Endothelial cell of umbilical vein (primary cell): ENCODE measurements at regions not wholly inside any gene's neighbourhood (a gene's known extent, or its start where the extent isn't known, plus 50 kb on each side); places are given as distances from the start of the nearest gene placed in this dataset.

Experiments
- BruUV-seq: library from RNA; stranded (reverse); fragments of 400-500 nt; replicated peaks from 2 replicates; lab custom pipeline; 2021; lab: Mats Ljungman, UMichigan
- CTCF ChIA-PET: fragments of 300-600, 350-600 bp; sonication (Branson Sonifier 250); formaldehyde crosslinking; loops from one replicate; lab custom pipeline; 2021; ENCODE audit warnings: antibody characterized with exemption, inconsistent platforms; lab: Charles Lee
- POLR2A ChIA-PET: fragments of 300-600, 350-600 bp; sonication (Branson Sonifier 250); formaldehyde crosslinking; loops from one replicate; lab custom pipeline; 2021; ENCODE audit warnings: antibody characterized with exemption, inconsistent platforms; lab: Charles Lee
- DNase-seq: peaks from one replicate; pipeline ENCODE4 v3.0.0-alpha.2; 2011; ENCODE audit warnings: low read depth, low spot score
- FAIRE-seq: peaks from 2 replicates; lab custom pipeline; 2011; peaks lifted over from hg19 to GRCh38; lab: Jason Lieb, UNC
- H2AFZ ChIP-seq: 2 replicates; pipeline ENCODE4 v1.6.0; 2012; ENCODE audit warnings: low read depth, low read length, control low read depth, inconsistent platforms
- H3K27ac ChIP-seq: 2 replicates; pipeline ENCODE4 v1.5.1; 2011; ENCODE audit warnings: low read depth, mild to moderate bottlenecking, control low read depth, low read length, moderate library complexity; ENCODE audit not compliant: insufficient read depth
- H3K27me3 ChIP-seq, 2 experiments: 2 replicates each; pipeline versions ENCODE4 v1.6.0 to v1.6.1; 2011; ENCODE audit warnings: low read length in 2 of 2, mixed read lengths in 1 of 2; ENCODE audit not compliant: control insufficient read depth in 2 of 2, insufficient read depth in 2 of 2
- H3K36me3 ChIP-seq, 2 experiments: 2 replicates in 1 of 2; 3 replicates in 1 of 2; pipeline ENCODE4 v1.5.1; 2011; ENCODE audit warnings: low read length in 2 of 2, mild to moderate bottlenecking in 1 of 2, moderate library complexity in 1 of 2; ENCODE audit not compliant: control insufficient read depth in 2 of 2, insufficient read depth in 2 of 2; ENCODE audit errors: extremely low read depth in 1 of 2
- H3K4me1 ChIP-seq: 3 replicates; pipeline ENCODE4 v1.5.1; 2011; ENCODE audit warnings: mild to moderate bottlenecking, low read length; ENCODE audit not compliant: control insufficient read depth, insufficient read depth; ENCODE audit errors: extremely low read depth
- H3K4me2 ChIP-seq: 2 replicates; pipeline ENCODE4 v1.6.1; 2011; ENCODE audit warnings: low read length, control low read depth, mixed read lengths; ENCODE audit not compliant: insufficient read depth
- H3K4me3 ChIP-seq, 3 experiments: fragments of 200-600 bp in 1 of 3; sonication (generic), shearing (Covaris generic) in 1 of 3; replicated peaks in 1 of 3; 2 replicates each; pipeline ENCODE4 v1.5.1; 2011 to 2016; ENCODE audit warnings: control low read depth in 3 of 3, low read length in 3 of 3, mild to moderate bottlenecking in 2 of 3, inconsistent platforms in 1 of 3, low read depth in 1 of 3, moderate library complexity in 1 of 3; ENCODE audit not compliant: insufficient read depth in 1 of 3
- H3K79me2 ChIP-seq: 2 replicates; pipeline ENCODE4 v1.6.0; 2012; ENCODE audit warnings: low read length, inconsistent platforms; ENCODE audit not compliant: control insufficient read depth, insufficient read depth
- H3K9ac ChIP-seq: replicated peaks from 2 replicates; pipeline ENCODE3; 2011; ENCODE audit warnings: low read length, control low read depth; ENCODE audit not compliant: insufficient read depth; ENCODE audit errors: extremely low read depth
- H3K9me1 ChIP-seq: replicated peaks from 3 replicates; pipeline ENCODE4 v1.6.0; 2011; ENCODE audit warnings: mild to moderate bottlenecking, low read length; ENCODE audit not compliant: control insufficient read depth, insufficient read depth; ENCODE audit errors: extremely low read depth
- H3K9me3 ChIP-seq: replicated peaks from 2 replicates; pipeline ENCODE4 v1.5.1; 2012; ENCODE audit warnings: low read length, inconsistent platforms; ENCODE audit not compliant: control insufficient read depth, insufficient read depth
- H4K20me1 ChIP-seq: replicated peaks from 2 replicates; pipeline ENCODE3; 2011; ENCODE audit warnings: mild to moderate bottlenecking, low read length; ENCODE audit not compliant: control insufficient read depth, insufficient read depth; ENCODE audit errors: extremely low read depth
- EZH2 ChIP-seq: IDR thresholded peaks from 2 replicates; pipeline ENCODE4 v1.6.1; 2012; ENCODE audit warnings: borderline replicate concordance, low read depth, mild to moderate bottlenecking, moderate library complexity, low read length, inconsistent platforms; ENCODE audit not compliant: severe bottlenecking
- FOS ChIP-seq: IDR thresholded peaks from 2 replicates; pipeline ENCODE4 v1.6.1; 2011; ENCODE audit warnings: mild to moderate bottlenecking, low read length, moderate library complexity, borderline replicate concordance; ENCODE audit not compliant: insufficient read depth
- GATA2 ChIP-seq: IDR thresholded peaks from 2 replicates; pipeline ENCODE4 v1.7.0; 2011; ENCODE audit warnings: low read depth, mild to moderate bottlenecking, moderate library complexity, mixed read lengths, low read length; ENCODE audit not compliant: insufficient read length, insufficient read depth
- JUN ChIP-seq: IDR thresholded peaks from 2 replicates; pipeline ENCODE4 v1.6.1; 2011; ENCODE audit warnings: borderline replicate concordance, low read depth; ENCODE audit not compliant: insufficient read length, insufficient read depth
- MYC ChIP-seq: IDR thresholded peaks from one replicate; pipeline ENCODE4 v1.6.1; 2011; ENCODE audit warnings: mild to moderate bottlenecking, low read depth, low read length
- POLR2A ChIP-seq: IDR thresholded peaks from 2 replicates; pipeline ENCODE4 v1.6.1; 2012; ENCODE audit warnings: low read depth, mild to moderate bottlenecking, control low read depth, low read length
- POLR2AphosphoS5 ChIP-seq: IDR thresholded peaks from 2 replicates; pipeline ENCODE4 v1.6.1; 2012; ENCODE audit warnings: low read depth, mild to moderate bottlenecking, control low read depth, low read length, moderate library complexity; ENCODE audit not compliant: insufficient read depth
- dilution Hi-C: fragments of 300-500 bp; cut with MboI; formaldehyde crosslinking; loops from one replicate; pipeline ENCODE4 v1.15.0; 2019; ENCODE audit warnings: low sequenced_read_pairs; ENCODE audit not compliant: extremely low pct_ligation_motif_present
- intact Hi-C: fragments of 100-400 bp; cut with micrococcal nuclease; formaldehyde crosslinking; loops from one replicate; pipeline ENCODE4 v1.10.0; 2022
- TF ChIP-seq, protein P1 (sequence below): IDR thresholded peaks from 2 replicates; pipeline ENCODE4 v1.6.1; 2011; ENCODE audit not compliant: insufficient read depth, insufficient read length
- TF ChIP-seq, protein P2 (sequence below), 2 donors: IDR thresholded peaks; 1 replicate in 1 of 2; 2 replicates in 1 of 2; pipeline ENCODE4 v1.5.1; 2011; ENCODE audit warnings: low read length in 2 of 2, mild to moderate bottlenecking in 2 of 2, moderate library complexity in 2 of 2, control low read depth in 1 of 2, inconsistent platforms in 1 of 2, low read depth in 1 of 2; ENCODE audit not compliant: insufficient read depth in 1 of 2; ENCODE audit errors: extremely low read depth in 1 of 2

DNA sequence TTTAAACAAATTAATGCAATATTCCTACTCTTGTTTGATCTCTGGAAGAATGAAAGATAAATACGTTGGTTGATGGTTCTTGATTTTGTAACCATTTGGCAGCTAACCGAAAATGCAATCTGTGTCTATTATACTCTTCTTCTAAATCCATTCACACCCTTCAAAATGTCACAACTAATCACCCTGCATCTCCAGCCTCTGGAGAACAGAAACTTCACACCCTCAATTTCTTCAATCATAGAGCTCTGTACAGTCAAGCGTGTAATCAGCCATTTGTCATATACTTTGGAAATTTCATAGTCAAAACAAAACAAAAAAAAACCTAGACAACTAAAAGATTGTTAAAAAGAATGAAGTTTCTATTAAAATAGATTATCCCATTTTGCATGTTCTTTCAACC, 1482.3 kb upstream of the LRRTM1 start:
- Histone ChIP-seq H3K9me3 (peaks cover 2% of the 10 kb centered on the region), H3K9me1 (no peaks in the 10 kb centered on the region), H3K27ac (no peak overlapping the region), H3K79me2 (no peaks in the 10 kb centered on the region), H3K36me3 (no peaks in the 10 kb centered on the region), H3K4me2 (no peak overlapping the region), H3K4me3 (no peak overlapping the region), H3K27me3 (no peaks in the 10 kb centered on the region), H3K9ac (no peak overlapping the region), H3K4me1 (no peaks in the 10 kb centered on the region), H4K20me1 (no peaks in the 10 kb centered on the region), H2AFZ (no peak overlapping the region)
- ChIA-PET POLR2A (no interaction called here), CTCF (no interaction called here)
- TF ChIP-seq FOS (no peak), POLR2AphosphoS5 (no peak), GATA2 (no peak), JUN (no peak), EZH2 (no peak), POLR2A (no peak), MYC (no peak)
- TF ChIP-seq, protein P1, sequence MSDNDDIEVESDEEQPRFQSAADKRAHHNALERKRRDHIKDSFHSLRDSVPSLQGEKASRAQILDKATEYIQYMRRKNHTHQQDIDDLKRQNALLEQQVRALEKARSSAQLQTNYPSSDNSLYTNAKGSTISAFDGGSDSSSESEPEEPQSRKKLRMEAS = no peak
- TF ChIP-seq, protein P2, sequence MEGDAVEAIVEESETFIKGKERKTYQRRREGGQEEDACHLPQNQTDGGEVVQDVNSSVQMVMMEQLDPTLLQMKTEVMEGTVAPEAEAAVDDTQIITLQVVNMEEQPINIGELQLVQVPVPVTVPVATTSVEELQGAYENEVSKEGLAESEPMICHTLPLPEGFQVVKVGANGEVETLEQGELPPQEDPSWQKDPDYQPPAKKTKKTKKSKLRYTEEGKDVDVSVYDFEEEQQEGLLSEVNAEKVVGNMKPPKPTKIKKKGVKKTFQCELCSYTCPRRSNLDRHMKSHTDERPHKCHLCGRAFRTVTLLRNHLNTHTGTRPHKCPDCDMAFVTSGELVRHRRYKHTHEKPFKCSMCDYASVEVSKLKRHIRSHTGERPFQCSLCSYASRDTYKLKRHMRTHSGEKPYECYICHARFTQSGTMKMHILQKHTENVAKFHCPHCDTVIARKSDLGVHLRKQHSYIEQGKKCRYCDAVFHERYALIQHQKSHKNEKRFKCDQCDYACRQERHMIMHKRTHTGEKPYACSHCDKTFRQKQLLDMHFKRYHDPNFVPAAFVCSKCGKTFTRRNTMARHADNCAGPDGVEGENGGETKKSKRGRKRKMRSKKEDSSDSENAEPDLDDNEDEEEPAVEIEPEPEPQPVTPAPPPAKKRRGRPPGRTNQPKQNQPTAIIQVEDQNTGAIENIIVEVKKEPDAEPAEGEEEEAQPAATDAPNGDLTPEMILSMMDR (IDR thresholded peaks at IDR 0.05; ENCODE audit: extremely low read depth in 1 of 2, insufficient read depth in 1 of 2, low read depth in 1 of 2, low read length in 2 of 2) = no peak
- dilution Hi-C loops (no loop called here), intact Hi-C loops (no loop called here)
- no peak for DNase-seq
- BruUV-seq = no TSS peak
- FAIRE-seq = no peak
